ENCODE measurements at regions not wholly inside any gene's neighbourhood (a gene's known extent, or its start where the extent isn't known, plus 50 kb on each side); places are given as distances from the start of the nearest gene placed in this dataset.
"Not testable (repeated sequence)": the region's sequence is repeated elsewhere in the genome, so short reads cannot be mapped to it uniquely, and the experiment has no call there.

DNA sequence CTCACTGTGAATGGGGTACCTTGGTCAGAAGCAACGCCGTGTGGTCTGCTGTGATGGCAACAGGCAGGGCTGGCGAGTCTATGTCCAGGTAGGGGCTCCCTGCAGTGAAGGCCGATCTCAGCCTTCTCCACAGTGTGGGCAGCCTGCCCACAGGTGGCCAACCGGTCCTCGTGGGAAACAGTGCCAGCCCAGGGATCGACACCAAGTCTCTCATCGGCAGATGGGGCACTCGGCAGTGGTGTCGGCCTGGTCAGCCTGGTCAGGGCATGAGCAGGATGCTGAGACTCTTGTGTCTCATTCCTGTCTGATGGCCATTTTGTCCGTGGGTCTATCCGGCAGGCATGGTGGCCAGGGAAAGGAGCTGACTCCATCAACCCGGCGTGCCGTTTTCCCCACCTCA lies 92.2 kb downstream of the TNFRSF13B start:
- H3K27me3 ChIP-seq (ENCODE audit: low read depth, low read length), result no peaks in the 10 kb centered on the region

DNA sequence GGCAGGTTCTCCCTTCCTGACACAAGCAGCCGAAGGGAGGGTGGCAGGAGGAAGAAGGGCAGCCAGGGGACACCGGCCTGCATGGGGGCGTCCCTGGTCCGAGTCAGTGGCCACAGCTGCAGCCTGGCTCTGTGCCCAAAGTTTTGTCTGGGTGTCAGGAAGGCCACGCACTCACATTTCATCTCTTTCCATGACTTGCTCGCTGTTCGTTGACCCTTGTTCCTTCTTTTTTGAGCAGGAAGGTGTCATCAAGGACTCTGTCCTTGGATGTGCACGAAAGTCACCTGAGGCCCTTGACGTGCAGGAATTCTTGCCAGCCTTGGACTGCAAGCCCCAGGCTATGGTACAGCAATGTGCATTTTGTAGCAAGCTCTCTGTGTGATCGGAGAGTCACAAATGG lies 93.3 kb downstream of the TNFRSF13B start:
- no peaks in the 10 kb centered on the region for H3K36me3 ChIP-seq (replicated peaks; ENCODE audit: low read depth, low read length)
- H3K4me2 ChIP-seq (ENCODE audit: low read length), result no peak overlapping the region
- no peaks in the 10 kb centered on the region for H4K20me1 ChIP-seq (ENCODE audit: insufficient read depth, low read length)
- no peak overlapping the region for H3K9ac ChIP-seq (ENCODE audit: low read length)
- H3K4me1 ChIP-seq (ENCODE audit: low read length), result no peaks in the 10 kb centered on the region
- TF ChIP-seq EZH2phosphoT487 (IDR thresholded peaks at IDR 0.05; ENCODE audit: low read depth), result no peak
- TF ChIP-seq, protein P1, sequence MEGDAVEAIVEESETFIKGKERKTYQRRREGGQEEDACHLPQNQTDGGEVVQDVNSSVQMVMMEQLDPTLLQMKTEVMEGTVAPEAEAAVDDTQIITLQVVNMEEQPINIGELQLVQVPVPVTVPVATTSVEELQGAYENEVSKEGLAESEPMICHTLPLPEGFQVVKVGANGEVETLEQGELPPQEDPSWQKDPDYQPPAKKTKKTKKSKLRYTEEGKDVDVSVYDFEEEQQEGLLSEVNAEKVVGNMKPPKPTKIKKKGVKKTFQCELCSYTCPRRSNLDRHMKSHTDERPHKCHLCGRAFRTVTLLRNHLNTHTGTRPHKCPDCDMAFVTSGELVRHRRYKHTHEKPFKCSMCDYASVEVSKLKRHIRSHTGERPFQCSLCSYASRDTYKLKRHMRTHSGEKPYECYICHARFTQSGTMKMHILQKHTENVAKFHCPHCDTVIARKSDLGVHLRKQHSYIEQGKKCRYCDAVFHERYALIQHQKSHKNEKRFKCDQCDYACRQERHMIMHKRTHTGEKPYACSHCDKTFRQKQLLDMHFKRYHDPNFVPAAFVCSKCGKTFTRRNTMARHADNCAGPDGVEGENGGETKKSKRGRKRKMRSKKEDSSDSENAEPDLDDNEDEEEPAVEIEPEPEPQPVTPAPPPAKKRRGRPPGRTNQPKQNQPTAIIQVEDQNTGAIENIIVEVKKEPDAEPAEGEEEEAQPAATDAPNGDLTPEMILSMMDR (IDR thresholded peaks at IDR 0.05; ENCODE audit: low read depth, low read length), result no peak
- no peak overlapping the region for H2AFZ ChIP-seq (ENCODE audit: low read depth, low read length)
- H3K4me3 ChIP-seq (ENCODE audit: low read length), result no peak overlapping the region
- no peaks in the 10 kb centered on the region for H3K79me2 ChIP-seq (ENCODE audit: low read length)
- no peak overlapping the region for H3K27ac ChIP-seq (ENCODE audit: low read length)
- no peaks in the 10 kb centered on the region for H3K9me3 ChIP-seq (ENCODE audit: insufficient read depth, low read length)
- H3K27me3 ChIP-seq (ENCODE audit: low read depth, low read length), result no peaks in the 10 kb centered on the region

More for the DNA sequence above, 92.2 kb downstream of the TNFRSF13B start:
- H3K9me3 ChIP-seq (ENCODE audit: insufficient read depth, low read length), result no peaks in the 10 kb centered on the region
- no peak overlapping the region for H3K4me3 ChIP-seq (ENCODE audit: low read length)
- H3K79me2 ChIP-seq (ENCODE audit: low read length), result no peaks in the 10 kb centered on the region
- H3K4me2 ChIP-seq (ENCODE audit: low read length), result no peak overlapping the region
- H3K9ac ChIP-seq (ENCODE audit: low read length), result no peak overlapping the region
- TF ChIP-seq, protein P1 (IDR thresholded peaks at IDR 0.05; ENCODE audit: low read depth, low read length), result no peak
- TF ChIP-seq EZH2phosphoT487 (IDR thresholded peaks at IDR 0.05; ENCODE audit: low read depth), result no peak
- no peak overlapping the region for H3K27ac ChIP-seq (ENCODE audit: low read length)
- H4K20me1 ChIP-seq (ENCODE audit: insufficient read depth, low read length), result no peaks in the 10 kb centered on the region
- no peak overlapping the region for H2AFZ ChIP-seq (ENCODE audit: low read depth, low read length)
- H3K36me3 ChIP-seq (replicated peaks; ENCODE audit: low read depth, low read length), result no peaks in the 10 kb centered on the region
- H3K4me1 ChIP-seq (ENCODE audit: low read length), result no peaks in the 10 kb centered on the region

DNA sequence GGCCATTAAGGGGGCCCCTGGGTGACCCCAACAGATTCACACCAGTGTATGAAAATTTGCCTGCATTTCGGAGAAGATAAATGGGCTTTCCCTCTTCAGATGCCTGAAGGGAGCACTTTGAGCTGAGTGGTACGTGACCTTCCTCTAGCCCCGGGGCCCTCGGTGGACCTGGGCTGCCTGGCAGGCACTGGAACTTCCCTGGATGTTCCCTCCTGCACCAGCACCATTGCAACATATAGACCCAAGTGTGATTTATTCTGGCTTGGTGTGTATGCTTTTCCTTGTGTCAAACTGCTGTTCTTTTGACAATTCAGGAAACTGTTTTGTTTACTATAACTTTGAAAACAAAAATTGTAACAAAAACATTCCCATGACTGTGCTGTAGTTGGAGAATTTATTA lies 93.8 kb downstream of the TNFRSF13B start:
- Histone ChIP-seq H3K9ac (ENCODE audit: low read length) (no peak overlapping the region), H4K20me1 (ENCODE audit: insufficient read depth, low read length) (no peaks in the 10 kb centered on the region), H3K4me1 (ENCODE audit: low read length) (no peaks in the 10 kb centered on the region), H3K79me2 (ENCODE audit: low read length) (no peaks in the 10 kb centered on the region), H3K36me3 (replicated peaks; ENCODE audit: low read depth, low read length) (no peaks in the 10 kb centered on the region), H3K4me3 (ENCODE audit: low read length) (no peak overlapping the region), H2AFZ (ENCODE audit: low read depth, low read length) (no peak overlapping the region), H3K4me2 (ENCODE audit: low read length) (no peak overlapping the region), H3K9me3 (ENCODE audit: insufficient read depth, low read length) (no peaks in the 10 kb centered on the region), H3K27ac (ENCODE audit: low read length) (no peak overlapping the region), H3K27me3 (ENCODE audit: low read depth, low read length) (no peaks in the 10 kb centered on the region)
- no peak for TF ChIP-seq EZH2phosphoT487 (IDR thresholded peaks at IDR 0.05; ENCODE audit: low read depth)

DNA sequence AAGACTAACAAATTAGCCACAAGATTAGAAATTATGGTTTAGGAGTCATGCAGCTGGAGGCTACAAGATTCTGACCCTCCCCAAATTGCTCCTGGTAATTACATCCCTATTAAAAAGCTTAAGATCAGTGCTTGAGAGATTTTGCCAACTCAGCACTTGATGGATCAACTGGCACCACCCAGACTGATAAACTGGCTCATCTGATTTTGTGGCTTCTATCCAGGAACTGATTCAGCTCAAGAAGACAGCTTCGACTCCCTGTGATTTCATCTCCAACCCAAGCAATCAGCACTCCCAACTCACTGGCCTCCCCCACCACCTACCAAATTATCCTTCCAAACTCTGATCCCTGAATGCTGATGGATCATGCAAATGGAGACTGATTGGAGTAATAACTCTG lies 94.8 kb downstream of the TNFRSF13B start:
- no peak overlapping the region for H3K27ac ChIP-seq (ENCODE audit: low read length)
- H2AFZ ChIP-seq (ENCODE audit: low read depth, low read length), result no peak overlapping the region
- no peaks in the 10 kb centered on the region for H3K27me3 ChIP-seq (ENCODE audit: low read depth, low read length)
- no peak for TF ChIP-seq EZH2phosphoT487 (IDR thresholded peaks at IDR 0.05; ENCODE audit: low read depth)
- TF ChIP-seq, protein P1 (IDR thresholded peaks at IDR 0.05; ENCODE audit: low read depth, low read length), result no peak
- H3K79me2 ChIP-seq (ENCODE audit: low read length), result no peaks in the 10 kb centered on the region
- H3K9ac ChIP-seq (ENCODE audit: low read length), result no peak overlapping the region
- no peaks in the 10 kb centered on the region for H4K20me1 ChIP-seq (ENCODE audit: insufficient read depth, low read length)
- H3K36me3 ChIP-seq (replicated peaks; ENCODE audit: low read depth, low read length), result no peaks in the 10 kb centered on the region
- no peak overlapping the region for H3K4me3 ChIP-seq (ENCODE audit: low read length)
- no peak overlapping the region for H3K4me2 ChIP-seq (ENCODE audit: low read length)
- no peaks in the 10 kb centered on the region for H3K9me3 ChIP-seq (ENCODE audit: insufficient read depth, low read length)
- H3K4me1 ChIP-seq (ENCODE audit: low read length), result no peaks in the 10 kb centered on the region

GRCh38 chr17:16875662-16876061 lies 96.3 kb downstream of the TNFRSF13B start:
- TF ChIP-seq, protein P1 (IDR thresholded peaks at IDR 0.05; ENCODE audit: low read depth, low read length), result no peak
- TF ChIP-seq EZH2phosphoT487 (IDR thresholded peaks at IDR 0.05; ENCODE audit: low read depth), result no peak
- Histone ChIP-seq H3K9me3 (ENCODE audit: insufficient read depth, low read length) (no peaks in the 10 kb centered on the region), H4K20me1 (ENCODE audit: insufficient read depth, low read length) (no peaks in the 10 kb centered on the region), H3K27ac (ENCODE audit: low read length) (no peak overlapping the region), H3K4me3 (ENCODE audit: low read length) (no peak overlapping the region), H3K4me2 (ENCODE audit: low read length) (no peak overlapping the region), H2AFZ (ENCODE audit: low read depth, low read length) (no peak overlapping the region), H3K36me3 (replicated peaks; ENCODE audit: low read depth, low read length) (no peaks in the 10 kb centered on the region), H3K4me1 (ENCODE audit: low read length) (no peaks in the 10 kb centered on the region), H3K9ac (ENCODE audit: low read length) (no peak overlapping the region), H3K27me3 (ENCODE audit: low read depth, low read length) (no peaks in the 10 kb centered on the region), H3K79me2 (ENCODE audit: low read length) (no peaks in the 10 kb centered on the region)

GRCh38 chr17:16874216-16874615 lies 97.7 kb downstream of the TNFRSF13B start:
- H3K36me3 ChIP-seq (replicated peaks; ENCODE audit: low read depth, low read length); H3K4me1 ChIP-seq (ENCODE audit: low read length); H3K4me2 ChIP-seq (ENCODE audit: low read length); H4K20me1 ChIP-seq (ENCODE audit: insufficient read depth, low read length); H3K9me3 ChIP-seq (ENCODE audit: insufficient read depth, low read length); H3K79me2 ChIP-seq (ENCODE audit: low read length); H3K27me3 ChIP-seq (ENCODE audit: low read depth, low read length); H3K4me3 ChIP-seq (ENCODE audit: low read length); H3K9ac ChIP-seq (ENCODE audit: low read length); H3K27ac ChIP-seq (ENCODE audit: low read length); H2AFZ ChIP-seq (ENCODE audit: low read depth, low read length): not testable (repeated sequence)

All from OCI-LY3 (cell line).